ENCODE measurements at regions not wholly inside any gene's neighbourhood (a gene's known extent, or its start where the extent isn't known, plus 50 kb on each side); places are given as distances from the start of the nearest gene placed in this dataset.

DNA sequence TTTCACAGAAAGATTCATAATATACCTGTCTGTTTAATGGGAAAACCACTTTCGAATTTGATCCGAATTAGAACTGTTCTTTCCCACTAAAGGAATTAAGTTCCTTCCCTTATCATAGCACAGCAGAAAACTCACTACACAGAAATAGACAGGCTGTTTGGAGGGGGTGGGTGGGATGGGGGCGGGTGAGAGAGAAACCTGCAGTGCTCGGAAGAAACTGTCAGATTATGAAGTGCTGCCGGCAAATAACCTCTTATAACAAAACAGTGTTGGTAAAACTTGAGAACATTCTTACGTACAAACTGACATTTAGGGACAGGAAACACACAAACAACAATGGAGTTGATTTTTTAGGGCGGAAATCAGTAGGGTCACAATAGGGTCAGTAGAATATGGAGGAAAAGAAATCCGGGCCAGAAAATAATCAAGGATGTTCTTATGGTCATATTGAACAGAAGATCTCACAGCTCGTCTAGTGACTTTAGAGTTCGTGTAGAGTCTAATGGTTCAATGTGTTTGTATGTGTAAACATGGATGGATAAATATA is 756.0 kb upstream of the LRATD1 start:
- Histone ChIP-seq H4K20me1 (ENCODE audit: control insufficient read depth, insufficient read depth, low read length, poor library complexity, severe bottlenecking) (no peaks in the 10 kb centered on the region), H3K4me3 (ENCODE audit: control extremely low read depth in 1 of 5, extremely low read depth in 1 of 5, insufficient read depth in 1 of 5, low read depth in 2 of 5, low read length in 4 of 5) (no peak overlapping the region), H3K4me1 (ENCODE audit: control insufficient read depth in 2 of 2, insufficient read depth in 2 of 2, low read length in 2 of 2) (no peaks in the 10 kb centered on the region), H3K9ac (ENCODE audit: low read length) (no peak overlapping the region), H3K9me3 (ENCODE audit: control extremely low read depth in 1 of 3, control insufficient read depth in 2 of 3, insufficient read depth in 1 of 3, low read length in 2 of 3) (peaks cover 0 to 3% (median 1%) of the 10 kb centered on the region in 3 donors), H3K79me2 (ENCODE audit: control insufficient read depth, insufficient read depth, low read length) (no peaks in the 10 kb centered on the region), H3K36me3 (replicated peaks in 1 of 2; ENCODE audit: control extremely low read depth in 1 of 2, control insufficient read depth in 1 of 2, extremely low read depth in 1 of 2, insufficient read depth in 2 of 2, low read length in 1 of 2) (no peaks in the 10 kb centered on the region), H2AFZ (ENCODE audit: insufficient read depth, low read depth, low read length, poor library complexity, severe bottlenecking) (no peak overlapping the region), H3K27me3 (replicated peaks in 1 of 4; ENCODE audit: control extremely low read depth in 1 of 4, control insufficient read depth in 3 of 4, insufficient read depth in 4 of 4, low read length in 3 of 4) (no peaks in the 10 kb centered on the region), H3K27ac (ENCODE audit: low read length in 2 of 2) (no peak overlapping the region), H3K4me2 (replicated peaks; ENCODE audit: low read depth, low read length, poor library complexity, severe bottlenecking) (no peak overlapping the region)
- Mint-ChIP-seq H3K9me3 (ENCODE audit: insufficient read depth) (no peaks in the 10 kb centered on the region), H3K4me1 (no peaks in the 10 kb centered on the region), H3K27ac (no peak overlapping the region), H3K27me3 (no peaks in the 10 kb centered on the region), H3K4me3 (no peak overlapping the region)
- no peak for DNase-seq
- intact Hi-C loops (cut with micrococcal nuclease), result no loop called here
- ATAC-seq (ENCODE audit: low read depth), result no peak
- ChIA-PET POLR2A (no interaction called here), CTCF (no interaction called here)
- TF ChIP-seq EZH2 (IDR thresholded peaks at IDR 0.05; ENCODE audit: borderline replicate concordance, insufficient read depth, low read depth, low read length, poor library complexity, severe bottlenecking), result no peak
- TF ChIP-seq CTCF (IDR thresholded peaks at IDR 0.05), result no peak
- whole genome bisulfite sequencing (ENCODE audit: insufficient coverage), result 39% methylated on average over 2 of the region's 10 CpGs

DNA sequence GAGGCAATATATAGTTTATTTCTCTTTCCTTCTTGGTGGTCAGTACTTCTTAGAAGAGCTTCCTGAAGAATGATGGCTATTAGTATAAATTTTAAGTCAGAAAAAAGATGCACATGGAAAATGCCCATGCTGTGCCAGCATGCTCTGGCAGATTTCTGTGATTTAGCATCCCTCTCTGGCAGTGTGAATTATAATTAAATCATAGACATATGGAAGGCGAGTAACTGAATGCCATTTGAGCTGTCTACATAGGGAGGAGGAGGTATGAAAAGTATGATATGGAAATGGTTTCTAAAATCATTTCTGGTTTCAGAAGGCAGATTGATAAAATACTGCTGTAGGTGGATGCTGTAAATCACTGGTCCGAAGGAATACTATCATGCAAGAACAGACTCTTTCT is 754.9 kb upstream of the LRATD1 start:
- no peak overlapping the region for H3K27ac Mint-ChIP-seq
- H4K20me1 ChIP-seq (ENCODE audit: control insufficient read depth, insufficient read depth, low read length, poor library complexity, severe bottlenecking), result no peaks in the 10 kb centered on the region
- no peak overlapping the region for H3K27ac ChIP-seq (ENCODE audit: low read length in 2 of 2)
- no peak for TF ChIP-seq CTCF (IDR thresholded peaks at IDR 0.05)
- TF ChIP-seq EZH2 (IDR thresholded peaks at IDR 0.05; ENCODE audit: borderline replicate concordance, insufficient read depth, low read depth, low read length, poor library complexity, severe bottlenecking), result no peak
- H3K4me1 Mint-ChIP-seq, result no peaks in the 10 kb centered on the region
- H3K27me3 ChIP-seq (replicated peaks in 1 of 4; ENCODE audit: control extremely low read depth in 1 of 4, control insufficient read depth in 3 of 4, insufficient read depth in 4 of 4, low read length in 3 of 4), result no peaks in the 10 kb centered on the region
- H2AFZ ChIP-seq (ENCODE audit: insufficient read depth, low read depth, low read length, poor library complexity, severe bottlenecking), result no peak overlapping the region
- no CpG with 5 or more reads among the region's 2 CpGs for WGBS (ENCODE audit: insufficient coverage)
- peaks cover 3% of the 10 kb centered on the region for H3K9me3 Mint-ChIP-seq (ENCODE audit: insufficient read depth)
- H3K4me3 ChIP-seq (ENCODE audit: control extremely low read depth in 1 of 5, extremely low read depth in 1 of 5, insufficient read depth in 1 of 5, low read depth in 2 of 5, low read length in 4 of 5), result no peak overlapping the region
- ATAC-seq (ENCODE audit: low read depth) (no peak), DNase-seq (no peak)
- no peaks in the 10 kb centered on the region for H3K79me2 ChIP-seq (ENCODE audit: control insufficient read depth, insufficient read depth, low read length)
- H3K27me3 Mint-ChIP-seq, result no peaks in the 10 kb centered on the region
- H3K4me3 Mint-ChIP-seq, result no peak overlapping the region
- no peak overlapping the region for H3K4me2 ChIP-seq (replicated peaks; ENCODE audit: low read depth, low read length, poor library complexity, severe bottlenecking)
- no peaks in the 10 kb centered on the region for H3K4me1 ChIP-seq (ENCODE audit: control insufficient read depth in 2 of 2, insufficient read depth in 2 of 2, low read length in 2 of 2)
- ChIA-PET CTCF (no interaction called here), POLR2A (no interaction called here)
- H3K9ac ChIP-seq (ENCODE audit: low read length), result no peak overlapping the region
- H3K36me3 ChIP-seq (replicated peaks in 1 of 2; ENCODE audit: control extremely low read depth in 1 of 2, control insufficient read depth in 1 of 2, extremely low read depth in 1 of 2, insufficient read depth in 2 of 2, low read length in 1 of 2), result no peaks in the 10 kb centered on the region
- H3K9me3 ChIP-seq (ENCODE audit: control extremely low read depth in 1 of 3, control insufficient read depth in 2 of 3, insufficient read depth in 1 of 3, low read length in 2 of 3), result peaks cover 0 to 4% (median 1%) of the 10 kb centered on the region in 3 donors
- intact Hi-C loops (cut with micrococcal nuclease), result no loop called here

All from B cell (primary cell).